Uterus (tissue), 3 donors: ENCODE measurements at regions not wholly inside any gene's neighbourhood (a gene's known extent, or its start where the extent isn't known, plus 50 kb on each side); places are given as distances from the start of the nearest gene placed in this dataset.

Source experiments
- DNase-seq, 2 donors: peaks; one replicate each; pipeline ENCODE4 v3.0.0-alpha.2; 2019 to 2020
- H3K27ac ChIP-seq, 2 donors: fragments of 200-600 bp; sonication (generic); 1 replicate in 1 of 2; 2 replicates in 1 of 2; pipeline ENCODE4 v1.5.1; 2016 to 2018
- H3K27me3 ChIP-seq, 2 donors: fragments of 200-600 bp; sonication (generic); one replicate each; pipeline ENCODE4 v1.5.1; 2018 to 2019; ENCODE audit warnings: control low read depth in 1 of 2
- H3K36me3 ChIP-seq, 2 donors: fragments of 200-600 bp; sonication (generic); one replicate each; pipeline ENCODE4 v1.5.1; 2019; ENCODE audit warnings: control low read depth in 1 of 2
- H3K4me1 ChIP-seq, 2 donors: fragments of 200-600 bp; sonication (generic); one replicate each; pipeline ENCODE4 v1.5.1; 2018 to 2019; ENCODE audit warnings: control low read depth in 1 of 2
- H3K4me3 ChIP-seq, 2 donors: fragments of 200-600 bp; sonication (generic); 1 replicate in 1 of 2; 2 replicates in 1 of 2; pipeline ENCODE4 v1.5.1; 2018 to 2019; ENCODE audit warnings: mild to moderate bottlenecking in 1 of 2
- H3K9me3 ChIP-seq, 2 donors: fragments of 200-600 bp; sonication (generic); one replicate each; pipeline ENCODE4 v1.5.1; 2019; ENCODE audit warnings: control low read depth in 1 of 2
- CTCF ChIP-seq, 4 experiments: fragments of 200-600 bp in 2 of 4; fragments of 450-650 bp in 2 of 4; sonication (generic) in 2 of 4; IDR thresholded peaks; one replicate each; pipeline ENCODE4 v1.5.1; 2016 to 2019; ENCODE audit warnings: antibody characterized with exemption in 4 of 4, mild to moderate bottlenecking in 2 of 4, moderate library complexity in 1 of 4
- POLR2A ChIP-seq, 2 donors: fragments of 450-650 bp; IDR thresholded peaks; one replicate each; pipeline ENCODE4 v1.6.1; 2016; ENCODE audit warnings: antibody characterized with exemption in 2 of 2, mild to moderate bottlenecking in 1 of 2, moderate library complexity in 1 of 2
- intact Hi-C: fragments of 100-400 bp; cut with DNase I; formaldehyde crosslinking; loops from one replicate; pipeline ENCODE4 v1.15.1; 2023; ENCODE audit warnings: low total_unique reads
- donor health status: DM: yes; HTN: yes; CAD: no.

DNA sequence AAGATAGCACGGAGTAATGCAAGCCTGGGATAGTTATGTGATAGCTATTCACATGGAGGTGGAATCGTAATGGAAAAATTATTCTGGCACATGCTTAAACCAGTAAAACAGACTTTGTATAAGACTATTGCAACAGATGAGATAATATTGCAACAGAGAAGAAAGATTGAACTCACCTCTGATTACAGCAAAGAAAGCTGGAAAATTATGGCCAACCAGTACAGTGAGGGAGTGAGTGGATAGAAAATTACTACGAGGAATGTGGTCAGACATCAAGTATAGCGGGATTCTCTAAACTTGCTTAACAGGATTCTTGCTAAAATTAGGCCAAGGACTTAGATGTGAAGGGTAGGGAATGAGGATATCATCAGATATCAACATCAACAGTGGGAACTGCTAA lies 397.6 kb upstream of the KLHL1 start:
- H3K4me1 ChIP-seq = no peaks in the 10 kb centered on the region
- no peaks in the 10 kb centered on the region for H3K36me3 ChIP-seq
- no peak for DNase-seq
- no peaks in the 10 kb centered on the region for H3K9me3 ChIP-seq
- H3K27me3 ChIP-seq = no peaks in the 10 kb centered on the region
- H3K4me3 ChIP-seq = no peak overlapping the region
- intact Hi-C loops = no loop called here
- no peak for TF ChIP-seq POLR2A (IDR thresholded peaks at IDR 0.05)
- no peak for TF ChIP-seq CTCF (IDR thresholded peaks at IDR 0.05)
- no peak overlapping the region for H3K27ac ChIP-seq

DNA sequence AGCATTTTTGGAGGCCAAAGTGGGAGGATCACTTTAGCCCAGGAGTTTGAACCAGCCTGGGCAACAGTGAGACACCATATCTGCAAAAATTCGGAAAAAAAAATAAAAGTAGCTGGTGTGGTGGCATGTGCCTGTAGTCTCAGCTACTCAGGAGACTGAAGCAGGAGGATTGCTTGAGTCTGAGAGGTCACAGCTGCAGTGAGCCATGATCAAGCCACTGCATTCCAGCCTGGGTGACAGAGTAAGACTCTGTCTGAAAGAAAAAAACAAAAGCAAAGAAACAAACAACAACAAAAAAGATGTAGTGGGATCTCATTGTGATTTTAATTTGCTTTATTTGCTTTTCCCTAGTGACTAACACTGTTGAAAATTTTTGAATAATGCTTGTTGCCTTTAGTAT lies 394.7 kb upstream of the KLHL1 start:
- no peak for TF ChIP-seq POLR2A (IDR thresholded peaks at IDR 0.05)
- no peak for TF ChIP-seq CTCF (IDR thresholded peaks at IDR 0.05)
- Histone ChIP-seq H3K4me1 (no peaks in the 10 kb centered on the region), H3K27me3 (no peaks in the 10 kb centered on the region), H3K36me3 (no peaks in the 10 kb centered on the region), H3K4me3 (no peak overlapping the region), H3K9me3 (no peaks in the 10 kb centered on the region), H3K27ac (no peak overlapping the region)
- intact Hi-C loops = no loop called here
- DNase-seq = no peak

- intact Hi-C loops = no loop called here
- Histone ChIP-seq H3K27me3 (no peaks in the 10 kb centered on the region), H3K27ac (no peak overlapping the region), H3K4me3 (no peak overlapping the region), H3K9me3 (no peaks in the 10 kb centered on the region), H3K36me3 (no peaks in the 10 kb centered on the region), H3K4me1 (no peaks in the 10 kb centered on the region)
- no peak for DNase-seq
- no peak for TF ChIP-seq POLR2A (IDR thresholded peaks at IDR 0.05)
- no peak for TF ChIP-seq CTCF (IDR thresholded peaks at IDR 0.05)
Measured at GRCh38 chr13:70490320-70490935, 382.2 kb upstream of the KLHL1 start.

DNA sequence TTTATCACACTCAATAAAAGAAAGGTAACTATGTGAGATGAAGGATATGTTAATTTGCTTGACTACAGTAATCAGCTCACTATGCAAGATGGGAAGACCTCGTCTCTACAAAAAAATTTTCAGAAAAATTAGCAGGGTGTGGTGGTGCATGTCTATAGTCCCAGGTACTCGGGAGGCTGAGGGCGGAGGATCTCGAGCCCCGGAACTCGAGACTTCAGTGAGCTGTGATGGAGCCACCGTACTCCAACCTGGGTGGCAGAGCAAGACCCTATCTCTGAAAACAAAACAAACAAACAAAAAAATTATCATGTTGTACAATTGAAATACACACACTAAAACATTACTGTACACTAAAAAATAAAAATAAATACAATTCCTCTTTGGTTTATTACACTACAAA lies 376.7 kb upstream of the KLHL1 start:
- no peaks in the 10 kb centered on the region for H3K4me1 ChIP-seq
- intact Hi-C loops = no loop called here

More for the DNA sequence above, 376.7 kb upstream of the KLHL1 start:
- no peaks in the 10 kb centered on the region for H3K9me3 ChIP-seq
- no peaks in the 10 kb centered on the region for H3K27me3 ChIP-seq
- no peak for TF ChIP-seq POLR2A (IDR thresholded peaks at IDR 0.05)
- TF ChIP-seq CTCF (IDR thresholded peaks at IDR 0.05) = no peak
- H3K36me3 ChIP-seq = no peaks in the 10 kb centered on the region
- H3K27ac ChIP-seq = no peak overlapping the region
- H3K4me3 ChIP-seq = no peak overlapping the region
- DNase-seq = no peak
